Uterus (tissue), 2 donors: ENCODE measurements at regions not wholly inside any gene's neighbourhood (a gene's known extent, or its start where the extent isn't known, plus 50 kb on each side); places are given as distances from the start of the nearest gene placed in this dataset.

Source experiments
- POLR2A ChIP-seq, 2 donors: fragments of 450-650 bp; IDR thresholded peaks; one replicate each; pipeline ENCODE4 v1.6.1; 2016; ENCODE audit warnings: antibody characterized with exemption in 2 of 2, mild to moderate bottlenecking in 1 of 2, moderate library complexity in 1 of 2
- TF ChIP-seq, protein P1 (sequence below), 4 experiments: fragments of 200-600 bp in 2 of 4; fragments of 450-650 bp in 2 of 4; sonication (generic) in 2 of 4; IDR thresholded peaks; one replicate each; pipeline ENCODE4 v1.5.1; 2016 to 2019; ENCODE audit warnings: antibody characterized with exemption in 4 of 4, mild to moderate bottlenecking in 2 of 4, moderate library complexity in 1 of 4

DNA sequence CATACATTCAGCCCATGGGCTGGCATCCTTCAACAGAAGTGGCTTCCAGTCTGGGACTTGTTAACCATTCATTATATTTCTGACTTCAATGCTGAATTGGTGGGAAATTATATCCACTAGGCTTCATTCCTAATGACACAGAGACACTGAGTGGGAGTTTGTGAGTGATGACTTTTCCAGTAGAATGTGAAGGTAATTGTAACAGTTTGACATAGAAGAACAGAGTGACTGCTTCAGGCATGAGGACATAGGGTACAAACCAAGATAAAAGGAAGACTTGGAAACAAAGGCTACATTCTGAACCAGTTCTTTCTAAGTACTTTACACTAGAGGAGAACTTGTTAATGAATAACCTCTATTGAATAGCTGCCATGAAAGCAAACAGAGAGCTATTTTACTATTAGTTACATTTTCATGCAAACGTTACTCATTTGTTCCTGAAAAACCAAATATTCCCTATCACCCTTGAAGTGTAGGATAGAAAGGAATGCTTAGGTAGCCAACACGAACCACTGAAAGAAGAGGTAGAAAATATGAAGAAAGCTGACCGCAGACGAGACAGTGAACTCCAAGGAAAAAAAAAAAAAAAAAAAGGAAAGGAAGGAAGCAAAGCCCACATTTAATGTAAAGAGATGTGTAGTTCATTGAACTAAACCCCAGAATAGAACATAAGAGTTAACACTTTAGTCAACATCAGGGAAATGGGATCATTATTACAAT is 237.0 kb upstream of the SEMA3C start:
- TF ChIP-seq, protein P1, sequence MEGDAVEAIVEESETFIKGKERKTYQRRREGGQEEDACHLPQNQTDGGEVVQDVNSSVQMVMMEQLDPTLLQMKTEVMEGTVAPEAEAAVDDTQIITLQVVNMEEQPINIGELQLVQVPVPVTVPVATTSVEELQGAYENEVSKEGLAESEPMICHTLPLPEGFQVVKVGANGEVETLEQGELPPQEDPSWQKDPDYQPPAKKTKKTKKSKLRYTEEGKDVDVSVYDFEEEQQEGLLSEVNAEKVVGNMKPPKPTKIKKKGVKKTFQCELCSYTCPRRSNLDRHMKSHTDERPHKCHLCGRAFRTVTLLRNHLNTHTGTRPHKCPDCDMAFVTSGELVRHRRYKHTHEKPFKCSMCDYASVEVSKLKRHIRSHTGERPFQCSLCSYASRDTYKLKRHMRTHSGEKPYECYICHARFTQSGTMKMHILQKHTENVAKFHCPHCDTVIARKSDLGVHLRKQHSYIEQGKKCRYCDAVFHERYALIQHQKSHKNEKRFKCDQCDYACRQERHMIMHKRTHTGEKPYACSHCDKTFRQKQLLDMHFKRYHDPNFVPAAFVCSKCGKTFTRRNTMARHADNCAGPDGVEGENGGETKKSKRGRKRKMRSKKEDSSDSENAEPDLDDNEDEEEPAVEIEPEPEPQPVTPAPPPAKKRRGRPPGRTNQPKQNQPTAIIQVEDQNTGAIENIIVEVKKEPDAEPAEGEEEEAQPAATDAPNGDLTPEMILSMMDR (IDR thresholded peaks at IDR 0.05): no peak
- no peak for TF ChIP-seq POLR2A (IDR thresholded peaks at IDR 0.05)
